Activated CD4-positive, alpha-beta T cell treated with anti-CD3 and anti-CD28 coated beads, Interleukin-2, amount 10 ng/mL, durations not matched to agents 24 days and 14 days (primary cell): ENCODE measurements at regions not wholly inside any gene's neighbourhood (a gene's known extent, or its start where the extent isn't known, plus 50 kb on each side); places are given as distances from the start of the nearest gene placed in this dataset.
"Not testable (repeated sequence)": the region's sequence is repeated elsewhere in the genome, so short reads cannot be mapped to it uniquely, and the experiment has no call there.

Source experiments
- DNase-seq: peaks from one replicate; pipeline ENCODE4 v3.0.0; 2022
- H3K27ac Mint-ChIP-seq: one replicate; pipeline ENCODE4 v1.8.0; 2022; ENCODE audit warnings: mild to moderate bottlenecking, mixed read lengths
- H3K27me3 Mint-ChIP-seq: one replicate; pipeline ENCODE4 v1.8.0; 2022; ENCODE audit warnings: mixed read lengths
- H3K36me3 Mint-ChIP-seq: one replicate; pipeline ENCODE4 v1.8.0; 2022; ENCODE audit warnings: low read depth, mild to moderate bottlenecking, mixed read lengths
- H3K4me1 Mint-ChIP-seq: one replicate; pipeline ENCODE4 v1.8.0; 2021; ENCODE audit warnings: mixed read lengths
- H3K4me3 Mint-ChIP-seq: one replicate; pipeline ENCODE4 v1.8.0; 2022; ENCODE audit warnings: mild to moderate bottlenecking, moderate library complexity, mixed read lengths
- H3K9me3 Mint-ChIP-seq: one replicate; pipeline ENCODE4 v1.8.0; 2021; ENCODE audit warnings: mixed read lengths
- intact Hi-C: fragments of 100-400 bp; cut with micrococcal nuclease; formaldehyde crosslinking; loops from one replicate; pipeline ENCODE4 v1.15.1; 2023

DNA sequence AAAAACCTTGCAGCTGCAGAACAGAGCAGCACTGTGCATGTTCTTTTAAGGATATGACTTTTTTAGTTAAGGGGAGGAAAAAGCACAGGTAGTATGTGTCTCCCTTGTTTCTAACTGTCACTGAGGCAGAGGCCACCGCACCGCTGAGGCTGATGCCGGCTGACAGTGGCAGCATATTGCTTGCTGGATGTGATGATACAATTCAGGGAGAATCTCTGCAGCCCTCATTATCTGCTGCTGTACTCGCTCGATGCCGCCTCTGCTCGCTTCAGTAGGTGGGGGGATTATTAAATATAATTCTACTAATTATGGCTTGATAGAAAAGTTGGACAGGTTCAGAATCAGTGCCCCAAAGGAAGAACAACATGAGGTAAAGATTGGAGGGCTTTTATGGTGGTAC is 378.8 kb upstream of the NOCT start:
- intact Hi-C loops, result no loop called here
- no peaks in the 10 kb centered on the region for H3K36me3 Mint-ChIP-seq
- H3K27ac Mint-ChIP-seq, result no peak overlapping the region
- H3K4me3 Mint-ChIP-seq, result no peak overlapping the region
- no peaks in the 10 kb centered on the region for H3K27me3 Mint-ChIP-seq
- no peaks in the 10 kb centered on the region for H3K4me1 Mint-ChIP-seq
- DNase-seq, result no peak
- H3K9me3 Mint-ChIP-seq, result no peaks in the 10 kb centered on the region

DNA sequence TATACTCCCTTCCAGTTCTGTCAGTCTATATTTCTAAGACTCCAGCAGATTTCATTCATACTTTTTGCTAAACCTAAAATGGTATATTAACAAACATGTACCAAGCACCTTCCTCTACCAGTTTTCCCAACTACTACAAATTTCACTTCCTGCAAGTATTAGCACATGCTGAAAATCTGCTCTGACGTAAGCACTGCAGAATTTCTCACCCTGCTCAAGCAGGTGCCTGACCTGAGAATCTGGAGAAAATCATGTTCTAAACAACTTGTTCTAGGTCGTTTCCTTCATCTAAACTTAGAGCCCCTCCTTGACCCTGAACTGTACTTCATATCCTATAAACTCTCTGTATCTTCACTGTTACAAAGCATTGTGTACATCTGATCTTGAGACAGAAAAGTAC is 380.7 kb upstream of the NOCT start:
- H3K36me3 Mint-ChIP-seq, result no peaks in the 10 kb centered on the region
- H3K27me3 Mint-ChIP-seq, result no peaks in the 10 kb centered on the region
- intact Hi-C loops, result no loop called here
- no peak for DNase-seq
- H3K4me3 Mint-ChIP-seq, result no peak overlapping the region
- H3K9me3 Mint-ChIP-seq, result no peaks in the 10 kb centered on the region
- H3K4me1 Mint-ChIP-seq, result no peaks in the 10 kb centered on the region
- no peak overlapping the region for H3K27ac Mint-ChIP-seq

DNA sequence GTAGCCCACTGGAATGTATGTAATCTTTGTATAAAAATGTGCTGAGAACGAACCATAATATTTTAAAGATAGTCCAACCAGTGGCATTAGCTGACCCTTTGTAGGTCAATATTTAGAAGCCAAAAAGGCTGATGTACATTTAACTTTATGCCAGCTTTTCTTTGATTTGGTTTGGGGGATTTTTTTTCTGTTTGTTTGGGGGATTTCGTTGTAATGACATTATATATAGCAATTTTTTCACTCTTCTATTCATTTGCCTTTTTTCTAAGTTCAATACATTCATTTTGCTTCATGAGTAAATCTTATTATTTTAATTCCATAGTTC is 382.0 kb upstream of the NOCT start:
- no peak overlapping the region for H3K4me3 Mint-ChIP-seq
- intact Hi-C loops, result no loop called here
- no peaks in the 10 kb centered on the region for H3K36me3 Mint-ChIP-seq
- H3K4me1 Mint-ChIP-seq, result no peaks in the 10 kb centered on the region
- no peak for DNase-seq
- H3K27ac Mint-ChIP-seq, result no peak overlapping the region
- H3K27me3 Mint-ChIP-seq, result no peaks in the 10 kb centered on the region
- no peaks in the 10 kb centered on the region for H3K9me3 Mint-ChIP-seq

DNA sequence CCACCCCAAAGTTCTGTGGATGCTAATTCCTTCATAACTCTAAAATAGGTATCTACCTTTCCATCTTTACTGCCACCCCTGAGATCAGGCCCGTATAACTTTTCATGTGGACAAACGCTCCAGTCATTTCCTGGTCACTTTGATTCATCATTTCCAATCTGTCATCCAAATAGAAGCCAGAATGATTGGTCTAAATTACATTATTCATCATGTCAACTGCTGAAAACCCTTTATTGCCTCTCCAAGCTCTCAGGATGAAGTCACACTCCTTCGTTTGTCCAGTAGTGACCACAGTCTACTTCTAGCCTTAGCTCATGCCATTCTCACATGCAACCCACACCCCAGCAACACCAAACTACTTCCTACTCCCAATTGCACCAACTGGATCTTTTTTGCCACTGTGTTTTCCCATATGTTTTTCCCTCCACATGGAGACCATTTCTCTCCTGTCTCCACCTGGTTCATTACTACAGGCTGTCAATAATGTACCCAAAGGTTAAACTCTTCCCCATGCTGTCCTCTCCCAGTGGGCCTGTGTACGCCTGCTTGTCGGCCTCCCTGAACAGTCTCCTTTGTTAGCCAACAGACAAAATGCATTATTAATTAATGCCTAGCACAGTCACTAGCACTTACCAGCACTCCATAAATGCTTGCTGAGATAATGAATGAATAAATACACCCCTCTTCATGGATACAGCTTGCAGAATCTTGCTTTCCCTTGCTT is 382.6 kb upstream of the NOCT start:
- no peaks in the 10 kb centered on the region for H3K27me3 Mint-ChIP-seq
- intact Hi-C loops, result no loop called here
- no peak for DNase-seq
- no peak overlapping the region for H3K27ac Mint-ChIP-seq
- no peak overlapping the region for H3K4me3 Mint-ChIP-seq
- no peaks in the 10 kb centered on the region for H3K4me1 Mint-ChIP-seq
- H3K9me3 Mint-ChIP-seq, result no peaks in the 10 kb centered on the region
- H3K36me3 Mint-ChIP-seq, result no peaks in the 10 kb centered on the region

DNA sequence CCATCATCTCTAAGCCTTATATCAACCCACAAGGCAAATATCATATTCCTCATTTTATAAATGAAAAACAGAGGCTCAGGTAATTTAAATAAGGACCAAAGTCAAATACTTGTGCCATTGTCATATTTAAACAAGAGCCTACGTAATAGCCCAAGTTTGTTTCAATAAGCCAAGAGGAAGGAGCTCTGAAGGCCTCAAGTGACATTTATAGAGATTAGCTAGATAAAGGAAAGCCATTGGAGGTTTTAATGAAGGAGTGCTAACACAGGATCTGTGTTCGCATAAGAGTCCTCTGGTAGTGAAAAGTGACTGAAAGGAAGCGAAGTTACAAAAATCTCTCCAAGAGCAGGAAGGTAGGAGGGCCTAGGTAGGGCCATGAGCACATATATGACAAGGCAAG is 384.9 kb upstream of the NOCT start:
- H3K36me3 Mint-ChIP-seq, result no peaks in the 10 kb centered on the region
- no peaks in the 10 kb centered on the region for H3K4me1 Mint-ChIP-seq
- H3K27ac Mint-ChIP-seq, result no peak overlapping the region
- no peak for DNase-seq
- H3K4me3 Mint-ChIP-seq, result no peak overlapping the region
- H3K9me3 Mint-ChIP-seq, result no peaks in the 10 kb centered on the region
- no peaks in the 10 kb centered on the region for H3K27me3 Mint-ChIP-seq
- intact Hi-C loops, result no loop called here

DNA sequence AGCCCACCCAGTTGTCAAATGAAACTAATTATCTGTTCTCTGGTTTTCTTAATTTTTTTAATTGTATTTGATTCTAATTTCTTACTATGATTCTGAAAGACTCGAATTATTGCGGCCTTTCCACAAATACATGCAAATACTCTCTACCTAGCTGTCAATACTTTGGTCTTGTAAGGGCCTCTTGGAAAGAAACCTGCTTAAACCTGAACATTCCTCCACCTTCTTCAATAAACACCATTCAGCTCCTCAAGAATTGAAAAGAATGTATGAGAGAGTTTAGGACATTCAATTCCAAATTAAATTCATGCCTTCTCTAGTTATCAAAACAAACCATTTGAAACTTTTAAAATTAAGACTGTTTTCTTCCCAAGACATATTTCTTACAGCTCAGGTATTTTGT is 385.9 kb upstream of the NOCT start:
- intact Hi-C loops, result no loop called here
- H3K27me3 Mint-ChIP-seq, result no peaks in the 10 kb centered on the region
- no peak for DNase-seq
- no peaks in the 10 kb centered on the region for H3K4me1 Mint-ChIP-seq
- no peak overlapping the region for H3K27ac Mint-ChIP-seq
- no peaks in the 10 kb centered on the region for H3K9me3 Mint-ChIP-seq
- H3K36me3 Mint-ChIP-seq, result no peaks in the 10 kb centered on the region
- H3K4me3 Mint-ChIP-seq, result no peak overlapping the region

DNA sequence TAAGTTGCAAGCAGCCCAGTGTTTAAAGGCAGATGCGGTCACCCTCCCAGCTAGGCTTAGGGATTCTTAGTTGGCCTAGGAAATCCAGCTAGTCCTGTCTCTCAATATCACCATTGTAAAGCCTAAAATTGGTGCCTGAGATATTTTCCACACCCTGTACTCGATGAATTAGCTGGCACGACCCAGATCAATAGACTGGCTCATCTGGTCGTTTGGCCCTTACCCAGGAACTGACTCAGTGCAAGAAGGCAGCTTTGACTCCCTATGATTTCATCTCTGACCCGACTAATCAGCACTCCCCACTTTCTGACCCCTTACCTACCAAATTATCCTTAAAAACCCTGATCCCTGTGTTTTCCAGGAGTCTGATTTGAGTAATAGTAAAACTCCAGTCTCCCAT is 384.9 kb upstream of the SLC7A11 start:
- Mint-ChIP-seq H3K27me3 (no peaks in the 10 kb centered on the region), H3K9me3 (peaks cover 5% of the 10 kb centered on the region), H3K27ac (no peak overlapping the region), H3K4me1 (no peaks in the 10 kb centered on the region), H3K4me3 (no peak overlapping the region), H3K36me3 (no peaks in the 10 kb centered on the region)
- intact Hi-C loops, result no loop called here
- no peak for DNase-seq

DNA sequence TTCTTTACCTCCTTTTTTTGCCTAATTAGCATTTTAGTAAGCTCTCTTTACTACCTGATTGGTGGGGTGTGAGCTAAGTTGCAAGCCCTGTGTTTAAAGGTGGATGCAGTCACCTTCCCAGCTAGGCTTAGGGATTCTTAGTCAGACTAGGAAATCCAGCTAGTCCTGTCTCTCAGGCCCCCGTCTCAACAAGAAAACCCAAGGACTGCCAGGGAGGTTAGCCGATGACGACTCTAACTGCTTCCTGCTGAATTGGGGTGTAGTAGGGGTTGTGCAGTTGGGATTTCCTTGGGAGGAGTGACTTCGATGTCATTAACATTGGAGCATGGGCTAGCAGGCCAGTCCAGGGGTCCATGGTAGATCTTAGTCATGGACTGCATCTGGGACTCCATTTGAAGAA is 380.2 kb upstream of the SLC7A11 start:
- DNase-seq, H3K4me1 Mint-ChIP-seq, H3K27ac Mint-ChIP-seq, H3K9me3 Mint-ChIP-seq, intact Hi-C loops, H3K36me3 Mint-ChIP-seq, H3K4me3 Mint-ChIP-seq, H3K27me3 Mint-ChIP-seq: not testable (repeated sequence)

DNA sequence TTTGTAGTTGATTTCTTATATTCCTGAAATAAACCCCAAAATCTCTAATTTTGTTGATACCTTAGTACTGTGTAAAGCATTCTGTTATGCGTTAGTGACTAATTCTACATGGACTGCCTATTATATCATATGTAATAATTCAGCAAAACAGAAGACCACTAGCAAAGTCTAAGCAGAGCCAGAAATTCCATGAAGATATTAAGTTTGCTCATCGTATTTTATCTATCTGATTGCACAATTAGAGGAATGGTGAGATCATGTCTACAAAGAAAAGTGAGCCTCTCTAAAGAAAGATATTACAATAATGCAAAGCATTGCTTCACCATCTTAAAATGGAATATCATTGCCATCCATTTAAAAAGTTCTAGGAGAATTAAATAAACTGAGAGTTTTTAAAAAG is 374.6 kb upstream of the SLC7A11 start:
- no peaks in the 10 kb centered on the region for H3K27me3 Mint-ChIP-seq
- H3K9me3 Mint-ChIP-seq, result no peaks in the 10 kb centered on the region
- intact Hi-C loops, result no loop called here
- no peaks in the 10 kb centered on the region for H3K36me3 Mint-ChIP-seq
- H3K27ac Mint-ChIP-seq, result no peak overlapping the region
- H3K4me1 Mint-ChIP-seq, result no peaks in the 10 kb centered on the region
- H3K4me3 Mint-ChIP-seq, result no peak overlapping the region
- no peak for DNase-seq

DNA sequence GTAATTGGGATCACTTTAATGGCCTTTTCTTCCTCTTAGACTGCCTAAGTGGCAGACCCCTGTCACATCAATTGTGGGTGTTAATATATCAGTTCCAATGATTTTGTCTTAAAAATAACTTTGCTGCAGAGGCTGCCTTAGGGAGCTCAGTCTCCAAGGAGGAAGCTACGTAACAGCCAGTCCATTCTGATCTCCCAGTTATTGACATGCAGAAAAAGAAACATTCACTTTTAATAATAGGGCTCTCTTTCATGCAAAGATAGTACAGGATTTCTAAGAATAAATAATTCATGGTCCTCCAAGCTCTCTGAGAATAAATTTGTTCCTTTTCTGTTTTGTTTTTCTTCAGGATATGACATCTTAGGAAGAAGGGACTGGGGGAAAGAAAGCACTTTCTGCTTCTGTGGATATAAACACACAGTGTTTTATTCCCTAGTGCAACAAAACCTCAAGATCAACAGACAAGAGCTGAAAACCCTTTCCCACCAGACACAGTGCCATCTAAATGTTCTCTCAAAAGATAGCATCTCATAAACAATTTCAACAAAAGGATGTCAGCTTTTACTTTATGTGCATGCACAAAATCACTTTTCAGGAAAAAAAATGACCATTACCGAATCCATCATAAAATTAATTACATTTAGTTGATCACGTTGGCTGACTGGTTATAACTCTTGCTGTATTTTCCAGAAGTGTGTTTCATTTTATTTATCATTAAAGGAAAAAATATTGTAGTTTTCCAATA is 372.4 kb upstream of the SLC7A11 start:
- no peaks in the 10 kb centered on the region for H3K4me1 Mint-ChIP-seq
- H3K36me3 Mint-ChIP-seq, result no peaks in the 10 kb centered on the region
- H3K27me3 Mint-ChIP-seq, result no peaks in the 10 kb centered on the region
- no peak overlapping the region for H3K4me3 Mint-ChIP-seq
- H3K27ac Mint-ChIP-seq, result no peak overlapping the region
- DNase-seq, result no peak
- no peaks in the 10 kb centered on the region for H3K9me3 Mint-ChIP-seq
- intact Hi-C loops, result no loop called here

DNA sequence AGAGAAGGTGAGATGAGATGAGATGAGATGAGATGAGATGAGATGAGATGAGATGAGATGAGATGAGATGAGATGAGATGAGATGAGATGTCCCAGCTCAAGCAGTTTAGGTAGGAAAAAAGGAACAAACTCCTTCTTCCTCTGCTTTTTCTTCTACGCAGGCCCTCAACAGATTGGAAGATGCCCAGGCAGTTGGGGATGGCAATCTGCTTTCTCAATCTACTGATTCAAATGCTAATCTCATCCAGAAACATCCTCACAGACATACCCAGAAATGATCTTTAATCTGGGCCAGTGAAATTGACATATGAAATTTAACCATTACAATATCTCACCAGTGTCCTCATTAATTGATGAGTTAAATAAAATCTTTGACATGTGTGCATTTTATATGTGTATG is 370.3 kb upstream of the SLC7A11 start:
- Mint-ChIP-seq H3K4me3 (no peak overlapping the region), H3K36me3 (no peaks in the 10 kb centered on the region), H3K27ac (no peak overlapping the region), H3K27me3 (no peaks in the 10 kb centered on the region), H3K9me3 (no peaks in the 10 kb centered on the region), H3K4me1 (no peaks in the 10 kb centered on the region)
- DNase-seq, result no peak
- intact Hi-C loops, result no loop called here

DNA sequence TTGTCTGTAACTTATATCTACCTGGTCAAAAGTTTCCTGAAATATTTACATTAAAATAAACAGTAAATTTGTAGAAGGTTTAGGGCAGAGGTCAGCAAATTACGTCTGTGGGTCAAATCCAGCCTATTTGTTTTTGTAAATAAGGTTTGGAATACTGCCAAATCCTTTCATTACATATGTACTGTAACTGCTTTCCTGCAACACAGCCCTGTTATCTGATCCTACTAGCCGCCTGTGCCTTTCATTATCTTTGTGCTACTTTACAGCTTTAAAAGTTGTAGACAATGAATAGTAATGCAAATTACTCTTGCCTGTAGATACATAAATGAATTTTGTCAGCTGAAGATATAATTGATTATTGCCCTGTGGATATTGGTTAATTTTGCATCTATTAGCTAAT is 369.6 kb upstream of the SLC7A11 start:
- no peaks in the 10 kb centered on the region for H3K36me3 Mint-ChIP-seq
- no peaks in the 10 kb centered on the region for H3K9me3 Mint-ChIP-seq
- no peaks in the 10 kb centered on the region for H3K4me1 Mint-ChIP-seq
- no peak overlapping the region for H3K27ac Mint-ChIP-seq
- no peak overlapping the region for H3K4me3 Mint-ChIP-seq
- H3K27me3 Mint-ChIP-seq, result no peaks in the 10 kb centered on the region
- no peak for DNase-seq
- intact Hi-C loops, result no loop called here

DNA sequence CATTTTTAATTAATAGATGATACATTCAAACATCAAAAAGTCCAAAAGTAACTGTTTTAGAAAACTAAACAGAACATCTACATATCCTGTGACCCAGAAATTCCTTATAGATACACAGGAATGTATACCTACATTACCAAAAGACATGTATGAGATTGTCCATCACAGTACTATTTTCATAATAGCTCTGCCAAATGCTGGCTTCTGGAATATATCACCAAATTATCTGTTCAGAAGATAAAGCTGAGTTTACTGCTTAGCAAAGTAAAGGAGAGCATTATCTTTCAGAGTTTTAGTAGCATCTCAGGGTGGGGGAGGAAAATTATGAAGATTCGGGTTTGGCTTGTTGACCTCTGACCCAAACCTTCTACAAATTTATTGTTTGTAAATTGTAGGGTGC is 368.9 kb upstream of the SLC7A11 start:
- intact Hi-C loops, result no loop called here
- Mint-ChIP-seq H3K4me1 (no peaks in the 10 kb centered on the region), H3K4me3 (no peak overlapping the region), H3K27ac (no peak overlapping the region), H3K36me3 (no peaks in the 10 kb centered on the region), H3K27me3 (no peaks in the 10 kb centered on the region), H3K9me3 (no peaks in the 10 kb centered on the region)
- no peak for DNase-seq

DNA sequence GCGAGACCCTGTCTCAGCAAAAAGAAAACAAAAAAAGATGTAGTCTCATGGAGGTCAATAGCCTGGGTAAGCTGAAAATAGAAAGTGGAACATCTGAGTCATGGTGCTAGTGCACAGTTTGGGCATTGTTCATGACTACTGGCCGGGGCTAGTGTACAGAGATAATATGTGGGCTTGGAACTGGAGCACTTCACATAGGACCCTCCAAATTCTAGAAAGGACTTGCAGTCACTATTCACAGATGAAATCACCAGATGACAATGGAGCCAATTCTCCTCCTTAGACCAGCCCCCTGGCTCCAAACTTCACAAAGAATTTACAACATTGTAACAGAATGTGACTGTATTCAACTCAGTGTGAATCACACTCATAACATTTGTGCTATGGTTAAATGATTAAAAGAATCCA is 367.8 kb upstream of the SLC7A11 start:
- H3K27me3 Mint-ChIP-seq, result no peaks in the 10 kb centered on the region
- H3K36me3 Mint-ChIP-seq, result no peaks in the 10 kb centered on the region
- no peaks in the 10 kb centered on the region for H3K4me1 Mint-ChIP-seq
- H3K27ac Mint-ChIP-seq, result no peak overlapping the region
- no peaks in the 10 kb centered on the region for H3K9me3 Mint-ChIP-seq
- no peak overlapping the region for H3K4me3 Mint-ChIP-seq
- intact Hi-C loops, result no loop called here
- no peak for DNase-seq

DNA sequence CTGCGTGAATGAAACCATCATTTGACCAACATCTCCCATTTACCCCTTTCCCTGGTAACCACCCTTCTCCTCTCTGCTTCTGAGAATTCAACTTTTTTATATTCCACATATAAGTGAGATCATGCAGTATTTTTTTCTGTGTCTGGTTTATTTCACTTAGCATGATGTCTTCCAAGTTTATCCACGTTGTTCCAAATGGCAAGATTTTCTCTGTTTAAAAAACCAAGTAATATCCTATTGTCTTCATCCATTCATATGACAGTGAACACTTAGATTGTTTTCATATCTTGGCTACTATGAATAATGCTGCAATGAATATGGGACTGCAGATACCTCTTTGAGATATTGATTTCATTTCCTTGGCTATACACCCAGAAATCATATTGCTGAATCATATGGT is 362.4 kb upstream of the SLC7A11 start:
- no peak overlapping the region for H3K27ac Mint-ChIP-seq
- H3K4me3 Mint-ChIP-seq, result no peak overlapping the region
- no peaks in the 10 kb centered on the region for H3K36me3 Mint-ChIP-seq
- H3K9me3 Mint-ChIP-seq, result no peaks in the 10 kb centered on the region
- H3K27me3 Mint-ChIP-seq, result no peaks in the 10 kb centered on the region
- intact Hi-C loops, result no loop called here
- DNase-seq, result no peak
- no peaks in the 10 kb centered on the region for H3K4me1 Mint-ChIP-seq
